Neural crest cell (in vitro differentiated cells): ENCODE measurements at regions not wholly inside any gene's neighbourhood (a gene's known extent, or its start where the extent isn't known, plus 50 kb on each side); places are given as distances from the start of the nearest gene placed in this dataset.

Experiments used
- DNase-seq: peaks from one replicate; pipeline ENCODE4 v3.0.0; 2021; ENCODE audit warnings: low read depth, mixed read lengths, low spot score
- H3K27ac Mint-ChIP-seq: one replicate; pipeline ENCODE4 v1.8.0; 2021; ENCODE audit warnings: mild to moderate bottlenecking, mixed read lengths; ENCODE audit not compliant: unreplicated experiment
- H3K27me3 Mint-ChIP-seq: 2 replicates; pipeline ENCODE4 v1.8.0; 2021; ENCODE audit warnings: low read depth, mild to moderate bottlenecking, mixed read lengths
- H3K36me3 Mint-ChIP-seq: 2 replicates; pipeline ENCODE4 v1.8.0; 2021; ENCODE audit warnings: low read depth, mild to moderate bottlenecking, mixed read lengths
- H3K4me1 Mint-ChIP-seq: 2 replicates; pipeline ENCODE4 v1.8.0; 2021; ENCODE audit warnings: mixed read lengths
- H3K4me3 Mint-ChIP-seq: one replicate; pipeline ENCODE4 v1.8.0; 2021; ENCODE audit warnings: mild to moderate bottlenecking, mixed read lengths
- H3K9me3 Mint-ChIP-seq: 2 replicates; pipeline ENCODE4 v1.8.0; 2021; ENCODE audit warnings: mixed read lengths
- CTCF ChIP-seq: fragments of 200-600 bp; sonication (generic); conservative IDR thresholded peaks from 2 replicates; pipeline ENCODE4 v1.5.0; 2021; ENCODE audit warnings: antibody characterized with exemption, mild to moderate bottlenecking

GRCh38 chr18:73060666-73061288 lies 193.0 kb upstream of the NETO1 start:
- H3K27me3 Mint-ChIP-seq = no peaks in the 10 kb centered on the region
- H3K4me1 Mint-ChIP-seq = no peaks in the 10 kb centered on the region
- no peak overlapping the region for H3K4me3 Mint-ChIP-seq
- H3K9me3 Mint-ChIP-seq = no peaks in the 10 kb centered on the region
- no peaks in the 10 kb centered on the region for H3K36me3 Mint-ChIP-seq
- no peak overlapping the region for H3K27ac Mint-ChIP-seq
- no peak for TF ChIP-seq CTCF
- DNase-seq = no peak

- H3K27ac Mint-ChIP-seq = no peak overlapping the region
Measured at GRCh38 chr18:73059280-73059679, 191.5 kb upstream of the NETO1 start.

DNA sequence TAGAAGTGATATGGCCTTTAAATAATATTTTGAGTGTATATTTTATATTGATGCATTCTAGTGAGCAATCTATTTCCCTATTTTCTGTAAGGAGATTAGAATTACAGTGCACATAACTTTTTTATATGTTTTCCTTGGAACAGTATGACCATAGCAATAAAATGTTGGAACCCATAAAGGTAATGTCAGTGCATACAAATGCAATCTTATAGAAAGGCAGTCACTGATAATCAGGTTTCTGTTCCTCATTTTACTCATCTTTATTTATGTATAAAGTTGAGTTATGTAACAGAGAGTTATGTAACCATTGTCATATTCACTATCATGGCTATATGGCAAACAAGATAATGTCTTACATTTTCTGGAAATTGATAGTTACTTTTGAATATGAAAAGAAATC lies 179.9 kb upstream of the NETO1 start:
- Mint-ChIP-seq H3K36me3 (no peaks in the 10 kb centered on the region), H3K27ac (no peak overlapping the region), H3K4me1 (peaks cover 4% of the 10 kb centered on the region), H3K9me3 (peaks cover 7% of the 10 kb centered on the region), H3K27me3 (no peaks in the 10 kb centered on the region), H3K4me3 (no peak overlapping the region)
- no peak for DNase-seq
- TF ChIP-seq CTCF = no peak

More at GRCh38 chr18:73059280-73059679, 191.5 kb upstream of the NETO1 start:
- Mint-ChIP-seq H3K9me3 (no peaks in the 10 kb centered on the region), H3K27me3 (no peaks in the 10 kb centered on the region), H3K36me3 (no peaks in the 10 kb centered on the region), H3K4me1 (no peaks in the 10 kb centered on the region), H3K4me3 (no peak overlapping the region)
- no peak for TF ChIP-seq CTCF
- DNase-seq = no peak

- Mint-ChIP-seq H3K4me1 (peaks cover 29% of the 10 kb centered on the region), H3K36me3 (no peaks in the 10 kb centered on the region), H3K4me3 (no peak overlapping the region), H3K9me3 (no peaks in the 10 kb centered on the region), H3K27ac (no peak overlapping the region), H3K27me3 (no peaks in the 10 kb centered on the region)
- no peak for DNase-seq
- no peak for TF ChIP-seq CTCF
Measured at GRCh38 chr18:73045037-73045436, 177.2 kb upstream of the NETO1 start.

- no peak for TF ChIP-seq CTCF
- no peak for DNase-seq
- Mint-ChIP-seq H3K27me3 (no peaks in the 10 kb centered on the region), H3K9me3 (no peaks in the 10 kb centered on the region), H3K36me3 (no peaks in the 10 kb centered on the region), H3K4me1 (peaks cover 29% of the 10 kb centered on the region), H3K4me3 (no peak overlapping the region), H3K27ac (no peak overlapping the region)
Measured at GRCh38 chr18:73043611-73044010, 175.8 kb upstream of the NETO1 start.
